DMS53 (cell line): ENCODE measurements at regions not wholly inside any gene's neighbourhood (a gene's known extent, or its start where the extent isn't known, plus 50 kb on each side); places are given as distances from the start of the nearest gene placed in this dataset.
"Not testable (repeated sequence)": the region's sequence is repeated elsewhere in the genome, so short reads cannot be mapped to it uniquely, and the experiment has no call there.

ENCODE experiments used
- DNase-seq: peaks from one replicate; lab custom pipeline; 2025; lab: John Stamatoyannopoulos, UW

DNA sequence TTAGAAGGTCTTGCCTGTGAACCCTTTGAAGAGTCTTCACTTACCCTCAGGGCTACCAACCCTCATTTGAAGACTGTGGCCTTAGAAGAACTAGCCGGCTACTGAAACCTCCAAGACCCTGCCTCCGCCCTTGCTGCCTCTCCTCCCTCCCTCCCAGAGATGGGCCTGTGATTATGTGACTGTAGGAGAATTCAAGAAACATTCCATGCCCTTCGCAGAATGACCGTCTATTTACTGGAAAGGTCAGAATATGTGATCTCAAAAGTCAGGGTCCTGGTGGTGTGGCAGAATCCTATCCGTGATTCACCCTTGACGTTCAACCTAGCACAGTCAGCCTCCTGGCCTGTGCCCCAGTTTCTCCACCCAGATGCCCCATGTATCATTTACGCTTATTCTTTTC lies 109.6 kb downstream of the CTNND1 start:
- no peak for DNase-seq

DNA sequence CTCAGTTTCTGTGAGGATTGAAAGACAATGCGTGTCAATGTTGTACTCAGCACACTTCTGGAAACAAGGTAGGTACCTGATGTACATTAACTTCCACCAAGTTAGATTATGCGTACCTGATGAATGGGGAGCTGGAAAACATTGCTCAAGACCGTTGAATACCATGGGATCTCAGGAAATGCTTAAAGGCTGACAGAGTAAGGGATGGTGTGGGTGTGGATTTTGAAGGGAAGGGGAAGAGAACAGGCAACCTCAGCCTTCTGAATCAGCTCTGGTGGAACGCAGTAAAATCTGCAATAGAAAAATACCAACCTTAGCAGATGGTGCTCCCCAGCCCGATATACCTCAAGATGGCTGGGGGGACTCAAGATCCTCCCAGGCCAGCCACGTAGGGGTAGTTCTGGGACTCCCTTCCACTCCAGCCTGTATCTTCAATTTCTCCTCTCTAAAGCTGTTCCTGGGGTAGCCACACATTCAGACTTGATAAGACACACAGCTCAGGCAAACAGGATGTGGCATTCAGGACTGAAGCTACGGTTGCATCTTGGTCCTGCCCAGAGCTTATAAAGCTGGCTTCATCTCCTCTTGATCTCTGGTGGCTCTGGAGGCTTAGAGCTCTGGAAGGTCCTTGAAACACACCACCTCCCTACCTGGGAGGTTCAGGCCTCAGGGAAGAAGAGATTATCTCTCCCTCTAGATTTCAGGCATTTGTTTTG lies 111.8 kb downstream of the CTNND1 start:
- DNase-seq = no peak

DNA sequence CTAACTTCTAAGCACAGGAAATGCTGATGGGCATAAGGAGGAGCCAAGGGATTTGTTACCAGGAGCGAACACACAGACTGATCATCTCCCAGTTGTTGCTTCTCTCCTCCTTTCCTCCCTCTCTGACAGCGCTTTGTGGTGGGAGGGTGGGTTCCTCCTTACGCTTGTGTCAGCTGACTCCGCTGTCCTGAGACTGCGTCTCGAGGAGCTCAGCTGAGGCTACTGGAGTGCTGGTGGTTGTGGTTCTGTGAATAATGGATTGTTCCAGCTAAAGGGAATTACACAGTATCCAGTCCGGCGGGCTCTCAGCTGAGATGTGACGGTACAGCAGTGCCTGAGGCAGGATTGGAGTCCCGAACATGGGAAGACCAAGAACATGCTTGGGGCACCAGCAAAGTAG lies 113.4 kb downstream of the CTNND1 start:
- DNase-seq = no peak

DNA sequence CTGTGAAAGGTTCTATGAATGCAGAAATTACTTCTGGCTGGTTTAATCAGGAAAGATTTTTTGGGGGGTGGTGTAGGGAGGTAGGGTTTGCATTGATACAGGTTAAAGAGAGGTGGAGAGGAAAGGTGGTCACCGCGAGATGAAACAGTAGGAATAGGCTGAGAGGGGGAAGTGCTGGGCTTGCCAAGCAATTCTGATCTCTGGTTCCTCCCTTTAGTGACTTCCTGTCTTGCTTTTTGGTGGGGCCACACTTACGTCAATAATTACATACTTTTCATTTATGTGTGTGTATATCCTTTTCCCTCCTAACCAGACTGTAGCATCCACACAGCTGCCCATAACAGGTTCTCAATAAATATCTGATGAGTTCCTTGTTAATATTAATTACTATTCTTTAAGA lies 120.0 kb downstream of the CTNND1 start:
- DNase-seq = no peak

DNA sequence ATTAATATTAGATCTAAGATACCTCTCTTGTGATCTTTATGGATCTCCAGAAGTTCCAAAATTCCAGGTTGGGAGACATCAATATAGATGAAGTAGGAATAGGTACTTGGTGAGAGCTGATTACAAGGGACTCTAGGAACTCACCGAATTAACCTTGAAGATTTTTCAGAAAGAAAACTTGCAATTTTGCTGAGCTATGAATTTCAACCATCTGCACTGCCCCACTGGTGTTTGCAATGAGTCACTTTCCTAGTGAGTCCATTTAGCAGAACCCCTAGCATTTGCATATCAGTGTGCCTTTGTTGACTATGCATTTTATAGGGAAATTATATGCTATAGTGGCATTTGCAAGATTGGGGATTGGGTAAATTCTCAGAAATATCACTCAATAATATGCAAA lies 122.0 kb downstream of the CTNND1 start:
- DNase-seq = no peak

DNA sequence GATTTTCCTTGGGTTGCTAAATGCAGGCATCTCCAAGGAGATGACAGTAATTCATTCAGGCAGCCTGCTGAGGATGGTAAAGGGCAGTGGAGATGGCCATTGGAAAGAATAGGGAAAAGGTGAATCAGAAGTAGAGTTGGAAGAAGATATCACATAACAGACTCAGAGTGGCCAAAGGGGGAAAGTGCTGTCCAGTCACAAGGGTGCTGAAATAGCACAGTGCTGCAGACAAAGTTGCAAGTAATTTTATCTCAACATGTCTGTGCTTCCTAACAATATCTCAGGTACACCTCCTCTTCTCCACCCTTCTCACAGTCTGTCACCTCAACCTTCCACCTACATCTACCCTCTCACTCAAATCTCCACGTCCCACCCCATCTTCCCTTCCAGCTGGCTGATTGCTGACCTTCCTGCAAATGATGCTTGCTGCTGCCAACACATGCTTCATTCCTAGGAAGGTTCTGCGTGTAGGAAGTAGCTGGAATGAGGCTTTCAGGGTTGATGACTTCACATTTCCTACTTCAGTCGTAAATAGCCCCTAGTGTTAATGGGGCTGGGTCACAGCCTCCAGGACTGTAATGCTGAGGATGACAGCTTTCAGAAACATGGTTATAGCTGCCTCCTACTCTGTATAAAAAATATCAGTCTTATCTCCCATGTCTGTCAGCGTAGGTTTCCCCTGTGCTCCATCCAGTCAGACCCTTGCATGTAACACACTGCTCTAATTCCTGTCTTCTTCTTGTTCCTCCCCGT lies 123.9 kb downstream of the CTNND1 start:
- DNase-seq = peak; percentile 1

DNA sequence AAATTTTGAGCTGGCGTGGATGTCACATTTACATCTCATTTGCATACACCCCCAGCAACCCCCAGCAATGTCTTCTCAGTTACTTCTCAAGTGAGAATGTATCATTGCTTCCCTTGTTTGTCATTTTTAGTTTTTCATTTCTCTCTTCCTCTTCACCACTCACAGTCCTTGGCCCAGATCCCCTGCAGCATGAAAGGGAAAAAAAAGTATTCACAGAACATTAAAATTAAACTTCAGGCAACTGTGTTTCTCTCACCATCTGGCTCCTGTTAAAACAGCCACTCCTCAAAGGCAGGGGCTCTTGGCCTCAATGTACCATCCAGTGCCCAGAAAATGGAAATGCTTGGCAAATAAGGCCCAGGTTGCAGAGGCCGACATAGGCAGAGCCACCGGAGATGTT lies 126.8 kb downstream of the CTNND1 start:
- no peak for DNase-seq

DNA sequence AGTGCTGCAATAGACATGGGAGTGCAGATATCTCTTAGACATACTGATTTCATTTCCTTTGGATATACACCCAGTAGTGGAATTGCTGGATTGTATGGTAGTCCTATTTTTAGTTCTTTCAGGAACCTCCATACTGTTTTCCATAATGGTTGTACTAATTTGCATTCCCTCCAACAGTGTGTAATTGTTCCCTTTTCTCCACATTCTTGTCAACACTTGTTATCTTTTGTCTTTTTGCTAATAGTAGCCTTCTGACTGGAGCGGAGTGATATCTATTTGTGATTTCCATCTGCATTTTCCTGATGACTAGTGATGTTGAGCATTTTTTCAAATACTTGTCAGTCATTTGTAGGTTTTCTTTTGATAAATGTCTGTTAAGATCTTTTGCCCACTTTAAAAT lies 128.9 kb downstream of the CTNND1 start:
- no peak for DNase-seq

DNA sequence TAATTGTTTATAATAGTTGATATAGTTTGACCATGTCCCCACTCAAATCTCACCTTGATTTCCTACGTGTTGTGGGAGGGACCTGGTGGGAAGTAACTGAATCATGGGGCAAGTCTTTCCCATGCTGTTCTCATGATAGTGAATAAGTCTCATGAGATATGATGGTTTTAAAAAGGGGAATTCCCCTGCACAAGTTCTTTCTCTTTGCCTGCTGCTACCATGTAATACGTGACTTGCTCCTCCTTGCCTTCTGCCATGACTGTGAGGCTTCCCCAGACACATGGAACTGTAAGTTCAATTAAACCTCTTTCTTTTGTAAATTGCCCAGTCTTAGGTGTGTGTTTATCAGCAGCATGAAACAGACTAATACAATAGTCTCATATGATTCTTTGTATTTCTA lies 130.5 kb upstream of the OR9Q1 start:
- DNase-seq = not testable (repeated sequence)

DNA sequence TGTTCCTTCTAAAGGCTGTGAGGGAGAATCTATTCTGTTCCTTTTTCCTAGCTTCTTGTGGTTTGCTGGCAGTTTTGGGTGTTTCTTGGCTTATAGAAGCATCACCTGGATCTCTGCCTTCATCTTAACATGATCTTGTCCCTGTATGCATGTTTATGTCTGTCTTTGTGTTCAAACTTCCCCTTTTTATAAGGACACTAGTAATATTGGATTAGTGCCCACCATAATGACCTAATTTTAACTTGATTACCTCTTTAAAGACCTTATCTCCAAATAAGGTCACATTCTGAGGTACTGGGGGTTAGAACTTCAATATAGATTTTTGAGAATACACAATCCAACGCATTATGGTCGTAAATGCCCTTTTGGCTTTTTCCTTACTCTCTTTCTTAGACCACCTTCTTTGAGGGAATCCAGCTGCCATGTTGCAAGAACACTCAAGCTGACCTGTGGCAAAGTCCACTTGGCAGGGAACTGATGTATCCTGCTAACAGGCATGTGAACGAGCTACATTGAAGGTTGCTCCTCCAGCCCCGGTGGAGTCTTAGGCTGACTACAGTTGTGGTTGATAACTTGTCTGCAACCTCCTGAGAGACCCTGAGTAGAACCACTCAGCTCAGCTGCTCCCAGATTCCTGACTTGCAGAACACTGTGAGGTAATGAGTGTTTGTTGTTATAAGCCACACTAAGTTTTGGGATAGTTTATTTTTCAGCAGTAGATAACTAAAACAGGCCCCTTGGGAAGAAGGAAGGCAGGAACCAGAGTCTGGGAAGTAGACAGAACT lies 127.1 kb upstream of the OR9Q1 start:
- no peak for DNase-seq

DNA sequence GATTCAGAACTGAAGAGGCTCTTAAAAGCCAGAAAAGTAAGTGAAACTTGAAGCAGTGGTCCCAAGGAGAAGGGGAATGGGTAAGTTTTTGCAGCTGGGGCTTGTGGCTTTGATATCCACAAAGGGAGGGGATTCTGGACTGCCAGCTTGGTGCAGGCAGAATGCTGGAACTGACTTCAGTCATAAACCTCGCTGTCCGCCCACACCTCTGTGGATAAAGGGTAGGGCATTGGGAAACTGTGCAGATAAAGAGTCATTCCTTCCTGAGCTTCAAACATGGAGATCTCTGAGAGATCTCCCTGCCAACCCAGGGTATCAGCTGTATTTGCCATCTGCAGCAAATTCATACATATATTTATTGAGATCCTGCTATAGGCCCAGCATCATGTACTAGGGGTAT lies 124.3 kb upstream of the OR9Q1 start:
- DNase-seq = no peak

DNA sequence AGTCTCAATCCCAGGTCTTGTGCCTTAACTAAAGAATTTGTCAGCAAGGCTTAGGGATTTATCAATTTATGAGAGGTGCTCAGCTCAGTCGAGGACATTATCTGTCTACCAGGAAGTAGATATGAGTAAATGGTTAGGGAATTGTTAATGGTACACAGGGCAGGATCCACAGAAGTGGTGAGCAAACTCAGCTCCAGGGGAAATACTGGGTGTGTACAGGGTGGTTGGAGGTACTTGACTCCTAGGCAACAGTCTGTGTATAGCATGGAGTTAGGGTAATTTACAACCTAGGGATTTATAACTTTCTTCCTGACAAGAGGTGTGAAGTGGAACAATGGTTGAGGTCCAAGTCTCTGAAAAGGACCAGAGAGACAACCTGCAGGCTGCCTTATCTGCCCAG lies 123.4 kb upstream of the OR9Q1 start:
- DNase-seq = peak; percentile 86

DNA sequence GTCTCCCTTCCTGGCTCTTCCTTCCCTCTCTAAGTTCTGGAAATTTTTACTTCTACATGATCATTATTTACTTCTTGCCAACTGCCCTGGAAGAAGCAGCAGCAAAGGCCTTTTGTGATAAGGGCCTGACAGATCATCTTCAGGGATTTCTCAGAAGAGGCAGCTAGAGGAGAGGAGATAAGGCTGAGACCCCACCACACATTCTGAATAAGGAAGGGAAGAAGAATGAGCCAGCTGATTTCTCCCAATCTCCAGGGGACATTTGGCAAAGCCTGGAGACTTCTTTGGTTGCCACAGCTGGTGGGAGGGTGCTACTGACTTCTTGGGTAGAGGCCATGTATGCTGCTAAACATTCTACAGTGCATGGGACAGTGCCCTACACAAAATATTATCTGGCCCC lies 122.4 kb upstream of the OR9Q1 start:
- DNase-seq = no peak

DNA sequence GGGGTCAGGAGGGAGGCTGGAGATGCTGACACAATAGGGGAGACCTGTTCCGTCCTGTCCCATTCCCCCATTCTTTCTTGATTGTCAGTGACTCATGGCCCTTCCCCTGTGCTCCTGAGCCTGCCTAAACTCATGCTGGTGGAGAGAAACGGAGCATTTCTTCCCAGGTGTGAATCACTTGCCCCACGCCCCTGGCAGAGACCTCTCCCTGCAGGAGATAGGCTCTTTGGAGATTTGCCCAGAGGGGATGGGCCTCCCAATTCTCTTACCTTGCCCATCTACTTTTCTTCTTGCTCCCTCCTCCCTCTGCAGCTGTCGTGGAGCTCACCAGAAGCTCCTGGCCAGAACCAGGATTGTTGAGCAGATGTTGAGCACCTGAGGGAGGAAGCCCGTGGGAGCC lies 121.9 kb upstream of the OR9Q1 start:
- no peak for DNase-seq

DNA sequence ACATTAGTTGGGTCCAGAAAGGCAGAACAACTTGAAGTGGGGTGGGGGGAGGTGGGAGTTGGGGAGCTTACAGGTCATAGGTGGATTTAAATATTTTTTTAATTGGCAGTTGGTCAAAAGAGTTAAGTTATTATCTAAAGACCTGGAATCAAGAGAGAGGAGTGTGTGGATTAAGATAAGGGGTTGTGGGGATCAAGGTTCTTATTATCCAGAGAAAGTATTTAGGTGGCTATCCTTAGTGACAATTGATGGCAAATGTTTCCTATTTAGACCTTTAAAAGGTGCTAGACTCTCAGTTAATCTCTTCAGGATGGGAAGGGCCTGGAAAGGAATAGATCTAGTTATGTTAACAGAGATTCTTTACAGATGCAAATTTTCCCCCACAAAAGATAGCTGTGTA lies 120.7 kb upstream of the OR9Q1 start:
- no peak for DNase-seq

DNA sequence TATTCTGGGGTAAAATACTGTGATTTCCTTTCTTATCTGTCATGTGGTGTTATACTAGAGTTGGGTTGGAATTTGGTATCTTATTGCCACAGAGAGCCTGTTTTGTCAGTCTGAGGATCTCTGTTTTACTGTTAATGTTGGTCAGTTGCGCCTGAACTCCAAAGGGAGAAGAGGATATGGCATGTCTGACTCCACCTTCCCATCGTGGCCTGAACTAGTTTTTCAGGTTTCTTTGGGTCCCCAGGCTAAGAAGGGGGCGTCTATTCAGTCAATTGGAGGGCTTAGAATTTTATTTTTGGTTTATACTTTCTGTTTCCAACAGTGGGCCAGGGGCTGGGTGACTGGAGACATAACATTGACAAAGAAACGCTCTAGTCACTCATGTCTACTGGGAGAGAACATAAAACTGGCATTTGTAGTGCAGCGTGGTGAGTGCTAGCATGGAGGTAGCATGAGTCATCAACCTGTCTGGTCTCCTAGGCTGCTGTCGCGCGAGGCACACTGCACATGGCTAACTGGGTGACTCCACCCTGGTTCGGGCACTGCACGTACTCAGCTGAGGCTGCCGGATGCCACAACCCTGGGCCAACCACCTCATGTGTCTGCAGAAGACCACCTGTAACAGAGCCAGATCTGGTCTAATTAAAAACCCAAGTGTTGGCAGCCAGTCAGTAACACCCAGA lies 120.1 kb upstream of the OR9Q1 start:
- peak; percentile 87 for DNase-seq

DNA sequence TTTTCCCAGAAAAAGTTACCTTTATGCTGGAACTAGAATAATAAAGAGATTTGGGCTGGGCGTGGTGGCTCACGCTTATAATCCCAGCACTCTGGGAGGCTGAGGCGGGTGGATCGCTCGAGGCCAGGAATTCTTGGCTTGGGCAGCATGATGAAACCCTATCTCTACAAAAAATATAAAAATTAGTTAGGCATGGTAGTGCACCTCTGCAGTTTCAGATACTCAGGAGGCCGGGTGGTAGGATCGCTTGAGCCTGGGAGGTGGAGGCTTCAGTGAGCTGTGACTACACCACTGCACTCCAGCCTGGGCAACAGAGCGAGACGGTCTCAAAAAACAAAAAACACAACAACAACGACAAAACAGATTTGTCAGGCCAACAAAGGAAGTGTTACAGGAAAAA lies 119.3 kb upstream of the OR9Q1 start:
- DNase-seq = no peak

DNA sequence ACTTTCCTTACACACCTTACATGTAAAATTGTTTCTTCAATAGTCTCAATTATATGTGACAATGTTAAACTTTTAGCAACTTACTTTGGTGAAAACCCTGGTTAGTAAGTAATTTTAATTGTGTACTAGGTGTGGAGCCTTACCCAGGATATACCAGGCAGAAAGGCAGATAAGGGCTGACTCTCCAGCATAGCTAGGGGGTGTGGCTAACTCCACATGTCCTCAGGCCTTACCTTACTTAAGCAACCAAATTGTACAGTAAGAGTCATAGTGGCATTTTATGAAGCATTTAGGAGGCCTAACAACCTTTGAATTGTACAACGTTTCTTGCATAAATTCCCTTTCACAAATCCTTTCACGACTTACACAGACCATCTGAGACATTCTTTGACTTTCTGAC lies 118.2 kb upstream of the OR9Q1 start:
- DNase-seq = no peak

DNA sequence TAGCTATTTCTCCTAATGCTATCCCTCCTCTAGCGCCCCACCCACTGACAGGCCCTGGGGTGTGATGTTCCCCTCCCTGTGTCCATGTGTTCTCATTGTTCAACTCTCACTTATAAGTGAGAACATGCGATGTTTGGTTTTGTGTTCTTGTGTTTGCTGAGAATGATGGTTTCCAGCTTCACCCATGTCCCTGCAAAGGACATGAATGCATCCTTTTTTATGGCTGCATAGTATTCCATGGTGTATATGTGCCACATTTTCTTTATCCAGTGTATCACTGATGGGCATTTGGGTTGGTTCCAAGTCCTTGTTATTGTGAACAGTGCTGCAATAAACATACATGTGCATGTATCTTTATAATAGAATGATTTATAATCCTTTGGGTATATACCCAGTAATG lies 115.3 kb upstream of the OR9Q1 start:
- DNase-seq = not testable (repeated sequence)

DNA sequence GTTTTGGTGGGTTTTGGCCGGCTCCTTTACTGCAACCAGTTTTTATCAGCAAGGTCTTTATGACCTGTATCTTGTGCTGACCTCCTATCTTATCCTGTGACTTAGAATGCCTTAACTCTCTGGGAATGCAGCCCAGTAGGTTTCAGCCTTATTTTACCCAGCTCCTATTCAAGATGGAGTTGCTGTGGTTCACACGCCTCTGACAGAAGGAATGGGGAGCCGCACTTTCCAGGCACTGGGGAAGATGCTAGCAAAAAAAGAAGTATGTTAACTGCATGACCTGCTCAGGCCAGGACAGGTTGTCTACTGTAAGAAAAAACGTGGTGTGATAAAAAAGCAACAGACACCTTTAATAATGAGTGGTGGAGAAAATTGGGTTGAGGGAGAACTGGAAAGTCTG lies 112.2 kb upstream of the OR9Q1 start:
- DNase-seq = not testable (repeated sequence)

DNA sequence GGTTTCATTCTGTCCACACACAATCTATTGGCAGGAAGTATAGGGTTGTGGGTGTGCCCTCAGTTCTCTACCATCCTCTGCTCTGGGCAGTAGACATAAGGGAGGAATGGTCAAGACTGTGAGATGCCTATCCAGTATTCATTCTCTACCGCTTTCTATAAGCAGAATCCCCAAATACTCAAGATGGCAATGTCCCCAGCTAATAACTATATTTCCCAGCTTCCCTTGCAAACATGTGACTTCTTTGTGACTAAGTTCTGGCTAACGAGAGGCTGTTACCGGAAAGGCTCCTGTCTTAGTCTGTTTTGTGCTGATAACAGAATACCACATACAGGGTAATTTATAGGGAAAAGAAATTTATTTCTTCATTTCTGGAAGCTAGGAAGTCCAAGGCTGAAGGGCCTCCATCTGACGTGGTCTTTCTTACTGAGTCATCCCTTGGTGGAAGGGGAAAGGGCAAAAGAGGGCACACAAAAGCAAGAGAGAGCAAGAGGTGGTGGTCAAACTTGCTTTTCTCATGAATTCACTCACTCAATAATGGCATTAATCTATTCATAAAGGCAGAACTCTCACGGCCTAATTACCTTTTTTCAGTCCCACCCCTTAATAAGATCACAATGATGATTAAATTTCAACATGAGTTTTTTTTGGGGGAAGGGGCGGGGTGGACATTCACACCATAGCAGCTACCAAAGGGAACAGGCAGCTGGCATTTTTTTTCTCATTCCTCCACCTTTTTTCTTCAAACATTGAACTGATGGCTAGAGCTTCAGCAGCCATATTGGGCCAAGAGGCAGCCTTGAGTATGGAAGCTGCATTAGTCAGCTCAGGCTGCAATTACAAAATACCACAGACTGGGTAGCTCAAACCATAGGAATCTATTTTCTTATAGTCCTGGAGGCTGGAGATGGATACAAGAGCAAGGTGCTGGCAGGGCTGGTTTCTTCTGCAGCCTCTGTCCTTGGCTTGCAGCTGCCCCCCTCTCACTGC lies 109.7 kb upstream of the OR9Q1 start:
- no peak for DNase-seq
